GM06990 (cell line): ENCODE measurements at regions not wholly inside any gene's neighbourhood (a gene's known extent, or its start where the extent isn't known, plus 50 kb on each side); places are given as distances from the start of the nearest gene placed in this dataset.

Source experiments
- DNase-seq: peaks from one replicate; pipeline ENCODE4 v3.0.0-alpha.2; 2011; ENCODE audit not compliant: insufficient read length; ENCODE audit errors: extremely low read depth
- H3K27me3 ChIP-seq: replicated peaks from 2 replicates; pipeline ENCODE4 v1.6.0; 2011; ENCODE audit warnings: low read length; ENCODE audit not compliant: control insufficient read depth, insufficient read depth
- H3K36me3 ChIP-seq: 2 replicates; pipeline ENCODE4 v1.5.1; 2011; ENCODE audit warnings: low read length; ENCODE audit not compliant: control insufficient read depth, insufficient read depth
- H3K4me3 ChIP-seq: replicated peaks from 2 replicates; pipeline ENCODE4 v1.5.1; 2011; ENCODE audit warnings: low read depth, mild to moderate bottlenecking, control low read depth, low read length
- CTCF ChIP-seq: IDR thresholded peaks from 2 replicates; pipeline ENCODE4 v1.5.1; 2011; ENCODE audit warnings: low read length, control low read depth, mild to moderate bottlenecking, inconsistent platforms; ENCODE audit not compliant: insufficient read depth, poor library complexity, severe bottlenecking

DNA sequence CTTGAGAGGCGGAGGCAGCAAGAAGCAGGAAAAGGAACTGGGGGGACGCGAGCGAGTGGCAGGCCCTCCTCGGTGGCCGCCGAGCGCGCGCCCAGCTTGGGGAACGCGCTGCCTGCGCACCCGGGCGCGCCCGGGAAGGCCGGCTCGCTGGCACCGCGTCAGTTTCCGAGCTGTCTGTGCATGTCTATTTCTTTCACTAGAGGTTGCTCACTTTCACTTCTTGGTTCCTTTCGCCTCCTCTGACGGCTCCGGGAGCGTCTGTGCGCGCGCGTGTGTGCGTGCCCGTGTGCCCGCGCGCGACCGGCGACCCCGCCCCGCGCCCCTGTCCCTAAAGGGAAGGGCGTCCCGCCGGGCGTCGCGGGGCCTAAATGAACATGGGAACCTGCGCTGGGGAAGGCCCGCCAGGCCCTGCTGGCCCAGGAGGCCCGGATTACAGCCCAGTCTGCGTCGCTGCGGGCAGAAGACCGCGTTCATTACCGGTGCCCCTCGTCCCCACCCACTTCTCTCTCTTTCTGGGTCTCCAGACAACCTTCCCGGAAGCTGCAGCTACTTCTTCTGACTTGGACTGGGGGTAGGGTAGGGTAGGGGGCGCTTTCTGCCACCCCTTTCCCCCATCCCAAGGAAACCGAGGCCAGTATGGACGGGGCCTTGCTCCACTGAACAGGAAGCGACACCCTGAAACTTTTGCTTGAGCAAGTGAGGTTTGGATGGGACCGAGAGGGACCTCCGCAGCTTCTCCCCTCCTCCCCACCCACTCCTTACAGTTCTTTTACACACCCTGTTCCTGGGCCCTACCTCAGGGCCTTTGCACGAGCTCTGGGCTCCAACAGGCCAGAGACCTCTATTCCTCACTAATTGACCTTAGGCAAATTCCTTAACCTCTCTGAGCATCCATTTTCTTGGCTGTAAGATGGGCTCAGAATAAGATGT, 205.8 kb upstream of the IER5L start:
- Histone ChIP-seq H3K36me3 (no peaks in the 10 kb centered on the region), H3K27me3 (no peaks in the 10 kb centered on the region), H3K4me3 (peak overlapping the region; percentile 59)
- peak; percentile 10 for TF ChIP-seq CTCF
- peak; percentile 81 for DNase-seq

GRCh38 chr9:129383019-129383560, 205.0 kb upstream of the IER5L start:
- Histone ChIP-seq H3K36me3 (no peaks in the 10 kb centered on the region), H3K4me3 (peak overlapping the region; percentile 59), H3K27me3 (no peaks in the 10 kb centered on the region)
- no peak for TF ChIP-seq CTCF
- DNase-seq: no peak

GRCh38 chr9:129382281-129383018, 204.4 kb upstream of the IER5L start:
- no peak overlapping the region for H3K4me3 ChIP-seq

DNA sequence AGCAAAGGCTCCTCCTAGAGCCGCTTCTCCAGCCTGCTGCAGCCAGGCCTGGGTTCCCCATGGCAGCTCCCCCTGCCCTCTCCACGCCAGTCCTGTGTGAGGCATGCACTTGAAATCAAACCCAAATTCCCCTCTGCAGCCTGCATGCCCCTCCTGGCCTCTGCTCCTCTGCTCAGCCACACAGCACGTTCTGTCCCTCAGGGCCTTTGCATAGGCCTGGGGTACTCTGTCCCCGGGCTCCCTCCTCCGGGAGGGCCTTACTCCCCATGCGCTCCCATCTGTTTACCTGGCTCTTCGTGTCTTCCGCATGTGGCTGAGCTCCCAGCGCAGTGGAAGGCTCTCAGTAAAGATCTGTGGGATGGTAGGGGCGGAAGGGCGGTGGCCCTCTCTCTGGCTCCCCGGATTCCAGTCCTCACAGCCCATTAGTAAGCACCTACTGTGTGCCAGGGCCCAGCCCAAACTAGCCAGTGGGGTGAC, 203.5 kb upstream of the IER5L start:
- H3K27me3 ChIP-seq: no peaks in the 10 kb centered on the region
- no peak overlapping the region for H3K4me3 ChIP-seq
- TF ChIP-seq CTCF: no peak
- DNase-seq: no peak
- no peaks in the 10 kb centered on the region for H3K36me3 ChIP-seq

More at GRCh38 chr9:129382281-129383018, 204.4 kb upstream of the IER5L start:
- no peak for TF ChIP-seq CTCF
- Histone ChIP-seq H3K27me3 (no peaks in the 10 kb centered on the region), H3K36me3 (no peaks in the 10 kb centered on the region)
- DNase-seq: no peak

- H3K4me3 ChIP-seq: no peak overlapping the region
- H3K36me3 ChIP-seq: no peaks in the 10 kb centered on the region
- DNase-seq: no peak
- no peaks in the 10 kb centered on the region for H3K27me3 ChIP-seq
- TF ChIP-seq CTCF: no peak
Measured at GRCh38 chr9:129380961-129381401, 202.9 kb upstream of the IER5L start.
